GM12891 (cell line): ENCODE measurements at regions not wholly inside any gene's neighbourhood (a gene's known extent, or its start where the extent isn't known, plus 50 kb on each side); places are given as distances from the start of the nearest gene placed in this dataset.

Source experiments
- POLR2A ChIP-seq: IDR thresholded peaks from 2 replicates; pipeline ENCODE4 v1.6.1; 2011; ENCODE audit warnings: low read depth, low read length, control low read depth
- POLR2AphosphoS5 ChIP-seq: IDR thresholded peaks from 2 replicates; pipeline ENCODE4 v1.6.1; 2011; ENCODE audit warnings: low read depth, low read length, control low read depth
- SPI1 ChIP-seq: IDR thresholded peaks from 2 replicates; pipeline ENCODE4 v1.6.1; 2011; ENCODE audit warnings: low read depth, low read length, control low read depth
- TAF1 ChIP-seq: IDR thresholded peaks from 2 replicates; pipeline ENCODE4 v1.6.1; 2011; ENCODE audit warnings: low read depth, low read length, control low read depth

DNA sequence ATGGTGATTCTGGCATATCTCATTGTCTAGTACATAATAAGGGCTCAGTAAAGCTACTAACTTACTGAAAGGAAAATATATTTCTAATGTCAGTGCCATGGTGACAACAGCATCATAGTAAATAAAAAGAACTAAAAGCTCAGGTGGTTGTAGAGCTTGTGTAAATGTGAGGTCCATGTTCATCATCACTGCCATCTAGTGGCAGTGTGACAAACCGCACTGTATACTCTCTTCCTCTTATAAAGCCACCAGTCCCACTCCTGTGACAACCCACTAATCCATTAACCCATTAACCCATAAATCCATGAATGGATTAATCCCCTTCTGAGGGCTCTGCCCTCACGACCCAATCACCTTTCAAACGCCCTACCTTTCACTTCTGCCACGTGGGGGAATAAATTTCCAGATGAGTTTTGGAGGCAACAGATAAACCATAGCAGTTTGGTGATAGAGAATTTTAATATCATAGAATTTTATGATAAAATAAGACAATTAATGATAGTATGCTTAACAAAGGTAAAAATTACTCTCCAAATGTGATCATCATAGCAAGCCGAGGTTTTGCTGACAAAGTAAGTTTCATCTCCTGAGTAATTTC lies 160.4 kb upstream of the SGCG start:
- no peak for TF ChIP-seq POLR2AphosphoS5
- no peak for TF ChIP-seq TAF1
- TF ChIP-seq SPI1: peak; percentile 45
- TF ChIP-seq POLR2A: no peak
